KG1 (cell line): ENCODE measurements at regions not wholly inside any gene's neighbourhood (a gene's known extent, or its start where the extent isn't known, plus 50 kb on each side); places are given as distances from the start of the nearest gene placed in this dataset.
"Not testable (repeated sequence)": the region's sequence is repeated elsewhere in the genome, so short reads cannot be mapped to it uniquely, and the experiment has no call there.

ENCODE experiments used
- DNase-seq: peaks from one replicate; lab custom pipeline; 2025; lab: John Stamatoyannopoulos, UW

- no peak for DNase-seq
Observed at GRCh38 chr15:69685512-69686452, 233.2 kb downstream of the RPLP1 start.

GRCh38 chr15:69686626-69687025 is 234.0 kb downstream of the RPLP1 start:
- no peak for DNase-seq

GRCh38 chr15:69689133-69689532 is 236.5 kb downstream of the RPLP1 start:
- DNase-seq, result no peak

GRCh38 chr15:69691307-69692015 is 238.8 kb downstream of the RPLP1 start:
- no peak for DNase-seq

GRCh38 chr15:69692342-69692741 is 239.7 kb downstream of the RPLP1 start:
- DNase-seq, result no peak

GRCh38 chr15:69693059-69693458 is 240.4 kb downstream of the RPLP1 start:
- DNase-seq, result no peak

- no peak for DNase-seq
Observed at GRCh38 chr15:69696946-69697345, 244.3 kb downstream of the RPLP1 start.

GRCh38 chr15:69697916-69698315 is 245.3 kb downstream of the RPLP1 start:
- no peak for DNase-seq

- no peak for DNase-seq
Observed at GRCh38 chr15:69699096-69699495, 246.5 kb downstream of the RPLP1 start.

GRCh38 chr15:69700380-69700779 is 247.8 kb downstream of the RPLP1 start:
- no peak for DNase-seq

GRCh38 chr15:69701198-69701597 is 248.6 kb downstream of the RPLP1 start:
- no peak for DNase-seq

GRCh38 chr15:69703532-69704187 is 251.0 kb downstream of the RPLP1 start:
- no peak for DNase-seq

- no peak for DNase-seq
Observed at GRCh38 chr15:69704229-69704628, 251.6 kb downstream of the RPLP1 start.

- no peak for DNase-seq
Observed at GRCh38 chr15:69704700-69705099, 252.1 kb downstream of the RPLP1 start.

- DNase-seq, result no peak
Observed at GRCh38 chr15:69706353-69707097, 253.9 kb downstream of the RPLP1 start.

- DNase-seq, result not testable (repeated sequence)
Observed at GRCh38 chr15:69707241-69707640, 254.6 kb downstream of the RPLP1 start.

GRCh38 chr15:69708436-69709122 is 256.0 kb downstream of the RPLP1 start:
- not testable (repeated sequence) for DNase-seq

- no peak for DNase-seq
Observed at GRCh38 chr15:69712991-69713390, 260.4 kb downstream of the RPLP1 start.

GRCh38 chr15:69713726-69714559 is 261.3 kb downstream of the RPLP1 start:
- DNase-seq, result no peak

- DNase-seq, result no peak
Observed at GRCh38 chr15:69715210-69715609, 262.6 kb downstream of the RPLP1 start.
